NCI-H82 (cell line): ENCODE measurements at regions not wholly inside any gene's neighbourhood (a gene's known extent, or its start where the extent isn't known, plus 50 kb on each side); places are given as distances from the start of the nearest gene placed in this dataset.
A peak's percentile ranks its signal among the peaks of the same experiment; 100 is the strongest.

ENCODE experiments used
- DNase-seq: peaks from one replicate; lab custom pipeline; 2025; lab: John Stamatoyannopoulos, UW

GRCh38 chr7:101708223-101708622, 79.1 kb upstream of the MYL10 start:
- no peak for DNase-seq

- DNase-seq: no peak
Measured at GRCh38 chr7:101712652-101713051, 83.6 kb upstream of the MYL10 start.

GRCh38 chr7:101714097-101714496, 85.0 kb upstream of the MYL10 start:
- no peak for DNase-seq

GRCh38 chr7:101717628-101718357, 88.7 kb upstream of the MYL10 start:
- DNase-seq: peak; percentile 56

GRCh38 chr7:101718363-101719122, 89.4 kb upstream of the MYL10 start:
- no peak for DNase-seq

GRCh38 chr7:101719123-101719470, 90.0 kb upstream of the MYL10 start:
- no peak for DNase-seq

- DNase-seq: no peak
Measured at GRCh38 chr7:101720324-101720723, 91.2 kb upstream of the MYL10 start.

- no peak for DNase-seq
Measured at GRCh38 chr7:101722247-101722646, 93.2 kb upstream of the MYL10 start.

GRCh38 chr7:101723835-101724234, 93.6 kb upstream of the CUX1 start:
- no peak for DNase-seq

GRCh38 chr7:101724957-101725356, 92.5 kb upstream of the CUX1 start:
- DNase-seq: no peak

- no peak for DNase-seq
Measured at GRCh38 chr7:101725921-101726320, 91.5 kb upstream of the CUX1 start.

- no peak for DNase-seq
Measured at GRCh38 chr7:101727184-101727583, 90.2 kb upstream of the CUX1 start.

- peak; percentile 92 for DNase-seq
Measured at GRCh38 chr7:101728128-101728527, 89.3 kb upstream of the CUX1 start.

GRCh38 chr7:101728873-101729240, 88.6 kb upstream of the CUX1 start:
- peak; percentile 25 for DNase-seq

GRCh38 chr7:101729241-101729883, 88.1 kb upstream of the CUX1 start:
- DNase-seq: peak; percentile 88

- peak; percentile 35 for DNase-seq
Measured at GRCh38 chr7:101731502-101732084, 85.8 kb upstream of the CUX1 start.

GRCh38 chr7:101733713-101734475, 83.5 kb upstream of the CUX1 start:
- DNase-seq: peak; percentile 74

GRCh38 chr7:101736084-101736483, 81.3 kb upstream of the CUX1 start:
- no peak for DNase-seq

- no peak for DNase-seq
Measured at GRCh38 chr7:101739775-101740398, 77.5 kb upstream of the CUX1 start.

GRCh38 chr7:101740981-101741725, 76.3 kb upstream of the CUX1 start:
- DNase-seq: no peak
